NCI-H2029 treated with DMSO at 0.1 percent for 48 hours (cell line): ENCODE measurements at regions not wholly inside any gene's neighbourhood (a gene's known extent, or its start where the extent isn't known, plus 50 kb on each side); places are given as distances from the start of the nearest gene placed in this dataset.
A peak's percentile ranks its signal among the peaks of the same experiment; 100 is the strongest.
"Not testable (repeated sequence)": the region's sequence is repeated elsewhere in the genome, so short reads cannot be mapped to it uniquely, and the experiment has no call there.

Source experiments
- DNase-seq: peaks from one replicate; lab custom pipeline; 2025; lab: John Stamatoyannopoulos, UW

DNA sequence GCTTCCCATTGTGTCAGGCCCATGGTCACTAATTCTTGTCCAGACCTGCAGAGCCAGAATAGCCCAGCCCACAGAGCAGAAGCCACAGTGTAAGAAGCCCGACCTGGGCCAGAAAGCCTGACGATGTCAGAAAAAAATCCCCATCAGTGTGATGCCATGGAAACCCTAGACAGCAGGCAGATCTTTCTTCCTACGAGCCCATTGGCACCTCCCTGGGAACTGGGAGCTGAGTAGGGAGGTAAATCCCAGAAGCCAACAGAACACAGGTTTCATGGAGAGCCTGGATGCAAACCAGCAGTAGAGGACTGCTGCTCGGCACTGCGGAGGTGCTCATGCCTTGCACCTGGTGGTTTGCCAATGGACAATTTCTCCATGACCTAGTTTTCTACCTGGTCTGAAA, 82.2 kb upstream of the SLC22A16 start:
- DNase-seq, result no peak

DNA sequence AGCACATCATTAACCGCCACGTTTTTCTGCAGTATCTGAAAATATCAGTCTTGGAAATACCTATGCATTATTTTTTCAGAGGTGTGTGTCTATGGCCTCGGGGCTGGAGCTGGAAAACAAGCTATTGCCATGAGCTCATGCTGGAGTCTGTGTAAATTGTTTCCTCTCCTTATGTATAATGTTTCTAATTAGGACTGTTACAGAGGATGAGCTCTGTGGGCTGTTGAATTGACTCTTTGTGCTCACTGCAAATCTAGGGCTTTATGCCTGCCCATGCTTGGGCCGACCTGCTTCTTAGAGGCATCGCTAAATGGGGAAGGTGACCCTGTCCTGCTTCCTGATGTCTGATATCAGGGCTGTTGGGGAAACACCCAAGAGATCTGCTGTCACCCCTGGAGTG, 80.8 kb upstream of the SLC22A16 start:
- DNase-seq, result no peak

DNA sequence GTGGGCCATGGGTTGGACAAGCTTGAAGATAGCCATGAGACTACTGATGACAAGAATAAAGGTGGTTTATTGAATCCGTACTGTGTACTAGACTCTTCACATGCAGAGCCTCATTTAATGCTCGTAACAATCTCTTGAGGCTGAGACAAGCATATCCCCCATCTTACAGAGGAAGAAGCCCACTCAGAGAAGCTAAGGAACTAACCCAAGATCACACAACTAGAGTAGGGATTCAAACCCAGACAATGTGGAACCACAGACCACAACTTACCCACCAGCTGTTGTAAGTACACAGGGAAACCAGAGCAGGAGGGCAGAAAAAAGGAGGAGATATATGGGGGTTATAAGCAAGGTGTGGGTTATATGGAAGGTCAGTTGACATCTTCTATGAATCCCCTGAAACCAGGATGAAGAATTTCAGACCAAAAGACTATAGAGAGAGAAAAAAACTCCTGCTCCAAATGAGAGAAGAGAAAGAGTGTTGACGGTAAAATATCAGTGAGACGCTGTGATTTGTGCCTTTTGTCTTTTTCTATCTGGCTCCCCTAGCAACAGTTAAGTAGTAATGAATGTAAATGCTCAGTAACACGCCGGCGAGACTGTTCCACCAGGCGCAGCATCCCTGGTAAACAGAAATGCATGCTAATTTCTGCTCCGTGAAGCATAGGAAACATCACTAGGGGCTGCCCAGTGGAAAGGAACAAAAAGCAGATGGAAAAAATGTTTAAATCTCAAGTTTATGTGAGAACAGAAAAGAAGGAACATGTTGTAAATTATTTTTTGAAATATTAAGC, 80.1 kb upstream of the SLC22A16 start:
- no peak for DNase-seq

DNA sequence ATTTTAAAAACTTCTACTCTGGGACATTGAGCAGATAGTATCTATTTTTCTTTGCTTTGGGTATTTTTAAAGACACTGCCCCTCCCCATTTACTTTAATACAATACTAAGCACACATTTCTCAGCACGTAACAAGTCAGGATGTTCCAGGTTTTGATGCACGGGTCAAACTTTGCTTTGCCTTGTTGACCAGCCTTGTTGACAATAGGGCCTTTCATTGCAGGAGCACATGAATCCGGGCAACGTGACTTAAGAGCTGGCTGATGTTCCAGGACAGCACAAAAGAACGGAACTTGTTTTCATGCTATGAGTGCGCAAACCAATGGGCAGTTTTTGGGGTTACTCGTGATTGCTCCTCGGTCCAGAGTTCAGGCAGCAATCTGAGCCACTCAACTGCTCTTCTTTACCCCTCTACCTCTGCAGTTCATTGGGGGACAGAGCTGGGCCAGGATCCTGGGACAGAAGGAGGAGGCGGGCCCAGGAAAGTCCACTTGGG, 78.6 kb upstream of the SLC22A16 start:
- no peak for DNase-seq

GRCh38 chr6:110554441-110554840, 78.0 kb upstream of the SLC22A16 start:
- DNase-seq, result no peak

GRCh38 chr6:110552901-110553641, 76.7 kb upstream of the SLC22A16 start:
- DNase-seq, result no peak

DNA sequence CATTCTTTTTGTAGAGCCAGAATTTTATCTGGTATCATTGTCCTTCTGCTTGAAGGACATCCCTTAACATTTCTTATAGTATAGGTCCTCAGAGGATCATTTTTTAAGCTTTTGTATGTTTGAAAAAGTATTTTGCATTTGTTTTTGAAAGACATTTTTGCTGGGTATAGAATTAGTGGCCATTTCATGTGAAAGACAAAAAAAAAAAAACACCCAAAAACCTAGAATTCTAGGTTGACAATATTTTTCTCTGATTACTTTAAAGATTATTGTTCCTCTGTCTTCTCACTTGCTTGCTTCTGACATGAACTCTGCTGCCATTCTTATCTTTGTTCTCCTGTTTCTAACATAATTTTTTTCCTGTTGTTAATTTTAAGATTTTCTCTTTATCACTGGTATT, 75.7 kb upstream of the SLC22A16 start:
- DNase-seq, result no peak

GRCh38 chr6:110551088-110551487, 74.7 kb upstream of the SLC22A16 start:
- no peak for DNase-seq

GRCh38 chr6:110550353-110550752, 73.9 kb upstream of the SLC22A16 start:
- DNase-seq, result no peak

GRCh38 chr6:110549277-110549676, 72.9 kb upstream of the SLC22A16 start:
- DNase-seq, result no peak

DNA sequence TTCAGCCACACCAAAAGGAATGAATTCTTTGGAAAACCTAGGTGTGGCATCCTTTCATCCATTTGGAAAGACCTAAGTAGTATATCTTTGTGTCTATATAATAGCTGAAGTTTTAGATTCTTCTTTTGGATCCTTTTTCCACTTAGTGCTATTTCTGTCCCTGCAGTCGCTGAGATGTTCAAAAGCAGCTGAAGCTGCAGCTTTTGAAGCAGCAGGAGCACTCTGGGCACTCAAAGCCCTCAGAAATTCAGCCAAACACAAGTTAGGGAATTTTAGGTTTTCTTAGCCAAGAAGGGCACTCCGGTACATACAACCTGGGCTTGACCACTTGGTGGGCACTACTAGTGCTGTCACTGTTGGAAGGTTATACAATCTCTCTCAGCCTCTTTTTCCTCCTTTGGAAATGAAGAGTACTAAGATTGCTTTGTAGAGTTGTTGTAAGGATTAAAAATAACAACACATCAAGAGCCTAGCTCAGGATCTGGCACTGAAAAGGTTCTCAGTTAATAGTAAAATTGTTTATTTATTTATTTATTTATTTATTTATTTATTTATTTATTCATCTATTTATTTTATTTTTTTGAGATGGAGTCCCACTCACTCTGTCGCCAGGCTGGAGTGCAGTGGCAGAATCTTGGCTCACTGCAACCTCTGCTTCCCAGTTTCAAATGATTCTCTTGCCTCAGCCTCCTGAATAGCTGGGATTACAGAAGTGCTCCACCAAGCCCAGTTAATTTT, 71.9 kb upstream of the SLC22A16 start:
- no peak for DNase-seq

GRCh38 chr6:110547266-110547964, 71.0 kb upstream of the SLC22A16 start:
- no peak for DNase-seq

- no peak for DNase-seq
These were observed 68.9 kb upstream of the SLC22A16 start for GRCh38 chr6:110545081-110545872.

DNA sequence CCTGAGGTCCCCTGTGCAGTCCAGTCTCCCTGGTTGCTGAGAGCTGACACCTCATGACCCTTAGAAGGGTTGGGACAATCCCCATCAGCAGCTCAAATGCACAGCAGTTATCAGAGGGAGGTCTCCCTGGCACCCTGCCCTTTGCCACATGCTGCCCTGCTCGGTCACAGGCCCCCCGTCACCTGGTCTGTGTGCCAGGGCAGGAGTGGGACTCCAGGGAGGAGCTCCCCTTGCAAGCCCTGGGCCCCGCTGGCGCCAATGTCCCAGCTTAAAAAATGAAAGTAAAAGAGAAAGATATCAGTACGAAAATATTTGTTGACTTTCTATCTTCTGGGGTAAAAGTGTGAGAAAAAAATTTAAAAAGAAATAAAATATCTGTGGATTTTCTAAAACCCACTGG, 68.1 kb upstream of the SLC22A16 start:
- no peak for DNase-seq

DNA sequence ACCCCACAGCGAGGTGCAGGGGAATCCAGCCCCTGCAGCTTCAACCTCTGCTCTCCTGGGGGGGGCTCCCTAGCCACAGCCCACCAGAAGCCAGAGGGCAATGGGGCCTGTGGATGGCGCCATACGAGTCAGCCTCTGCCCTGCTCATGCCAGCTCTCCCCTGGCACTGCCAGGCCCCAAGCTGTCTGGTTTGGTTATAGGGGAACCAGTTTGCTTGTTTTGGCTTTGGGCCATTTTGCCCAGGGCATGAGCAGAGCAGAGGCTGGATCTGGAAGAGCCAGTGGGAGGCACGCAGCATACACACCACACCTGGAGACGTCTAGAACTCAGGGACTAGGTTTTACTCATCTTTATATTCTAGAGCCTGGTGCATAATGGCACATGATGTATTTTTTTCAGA, 66.7 kb upstream of the SLC22A16 start:
- peak; percentile 57 for DNase-seq

GRCh38 chr6:110542311-110543024, 66.1 kb upstream of the SLC22A16 start:
- no peak for DNase-seq

DNA sequence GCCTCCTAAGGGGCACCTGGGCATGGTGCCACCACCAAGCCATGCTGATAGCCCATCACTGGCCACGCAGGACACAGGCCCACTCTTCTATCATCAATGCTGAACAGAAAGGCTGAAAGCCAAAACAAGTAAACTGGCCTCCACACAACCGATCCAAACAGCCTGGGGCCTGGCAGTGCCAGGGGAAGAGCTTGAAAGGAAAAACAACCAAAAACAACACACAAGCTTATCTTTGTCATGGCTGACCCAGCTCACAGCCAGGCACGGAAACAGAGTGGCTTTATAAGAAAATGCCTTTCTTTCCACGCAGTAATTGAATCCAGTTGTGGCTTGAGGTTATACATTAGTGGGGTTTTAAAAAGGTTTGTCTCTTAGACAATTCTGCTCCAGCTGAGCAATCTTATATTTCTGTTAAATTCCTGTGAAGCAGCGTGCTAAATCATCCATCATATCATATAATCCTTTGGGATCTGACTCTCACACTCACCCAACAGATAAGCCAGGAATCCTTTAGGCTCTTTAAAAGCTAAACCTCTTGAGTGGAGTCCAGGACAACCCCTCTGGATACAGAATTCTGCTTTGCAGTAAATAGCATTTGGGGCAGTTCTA, 65.4 kb upstream of the SLC22A16 start:
- DNase-seq, result no peak

GRCh38 chr6:110539277-110540019, 63.0 kb upstream of the SLC22A16 start:
- DNase-seq, result not testable (repeated sequence)

DNA sequence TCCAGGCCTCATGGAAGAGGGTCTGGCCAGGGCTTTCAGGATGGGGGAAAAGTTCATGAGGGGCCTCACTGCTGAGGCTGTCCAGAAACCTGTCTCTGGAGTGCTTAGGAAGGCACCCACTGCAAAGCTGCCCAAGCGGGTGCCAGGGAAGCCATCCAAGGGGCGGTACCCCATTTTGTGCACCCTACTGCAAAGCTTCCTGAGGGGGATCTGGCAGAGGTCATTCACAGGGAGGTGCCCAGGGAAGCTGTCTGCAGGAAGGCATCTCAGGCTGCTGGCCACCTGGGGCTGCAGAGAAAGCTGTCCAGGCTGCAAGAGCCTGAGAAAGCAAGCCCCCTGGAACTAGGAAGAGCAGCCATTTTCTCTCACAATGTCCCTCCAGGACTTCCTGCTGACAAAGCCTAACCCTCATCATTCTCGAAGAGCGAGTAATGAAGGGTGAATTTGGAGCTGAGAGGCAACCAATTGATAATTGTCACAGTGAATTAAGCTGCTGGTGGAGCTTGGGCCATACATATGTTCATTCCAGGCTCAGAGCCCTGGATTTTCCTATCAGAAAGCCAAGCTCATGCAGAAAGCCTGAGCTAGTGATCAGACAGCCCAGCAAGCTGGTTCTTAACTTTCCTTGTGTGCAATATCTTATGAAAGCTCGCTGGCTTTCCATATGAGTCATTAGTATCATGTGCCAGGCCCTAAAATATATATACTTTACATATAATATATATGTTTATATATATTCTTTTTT, 62.2 kb upstream of the SLC22A16 start:
- no peak for DNase-seq
